ENCODE measurements at regions not wholly inside any gene's neighbourhood (a gene's known extent, or its start where the extent isn't known, plus 50 kb on each side); places are given as distances from the start of the nearest gene placed in this dataset.

DNA sequence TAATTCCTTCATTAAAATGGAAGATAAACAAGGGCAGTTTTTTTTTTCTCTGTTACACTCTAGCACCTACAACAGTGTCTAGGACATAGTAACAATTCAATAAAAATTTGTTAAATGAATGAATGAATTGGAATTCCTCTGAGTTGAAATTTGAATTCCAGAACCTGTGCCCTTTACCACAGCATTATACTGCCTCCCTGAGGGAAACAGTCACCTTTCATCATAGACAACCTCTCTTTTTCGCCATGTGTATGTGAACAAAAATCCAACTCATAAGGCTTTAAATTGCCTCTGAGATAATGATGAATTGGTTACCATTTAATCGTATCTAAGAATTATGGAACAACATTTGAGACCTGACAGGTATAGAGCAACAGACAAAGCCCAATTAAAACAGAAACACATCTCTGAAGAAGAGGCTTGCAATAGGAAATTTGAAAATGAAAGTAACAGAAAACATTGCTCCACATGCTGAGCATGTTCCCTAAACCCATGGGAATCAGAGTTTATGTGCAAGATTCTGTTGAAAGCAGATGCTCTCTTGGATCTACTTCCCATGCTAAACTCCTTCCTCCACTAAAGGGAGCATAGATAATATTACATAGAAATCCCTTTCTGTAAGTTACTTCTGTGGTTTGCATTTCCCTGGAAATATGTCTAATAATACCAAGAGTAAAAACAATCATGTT lies 657.8 kb downstream of the GALC start:
- Histone ChIP-seq H3K27me3 (no peaks in the 10 kb centered on the region), H3K27ac (no peak overlapping the region), H3K4me3 (replicated peaks in 1 of 3) (no peak overlapping the region), H3K4me1 (no peaks in the 10 kb centered on the region), H3K36me3 (no peaks in the 10 kb centered on the region), H3K9me3 (no peaks in the 10 kb centered on the region)
- DNase-seq: no peak
- WGBS, 2 donors: 86 to 92% methylated on average over 2 of the region's 2 CpGs
- intact Hi-C loops (cut with DNase I): no loop called here
- TF ChIP-seq POLR2A (IDR thresholded peaks at IDR 0.05): no peak
- TF ChIP-seq, protein P1, sequence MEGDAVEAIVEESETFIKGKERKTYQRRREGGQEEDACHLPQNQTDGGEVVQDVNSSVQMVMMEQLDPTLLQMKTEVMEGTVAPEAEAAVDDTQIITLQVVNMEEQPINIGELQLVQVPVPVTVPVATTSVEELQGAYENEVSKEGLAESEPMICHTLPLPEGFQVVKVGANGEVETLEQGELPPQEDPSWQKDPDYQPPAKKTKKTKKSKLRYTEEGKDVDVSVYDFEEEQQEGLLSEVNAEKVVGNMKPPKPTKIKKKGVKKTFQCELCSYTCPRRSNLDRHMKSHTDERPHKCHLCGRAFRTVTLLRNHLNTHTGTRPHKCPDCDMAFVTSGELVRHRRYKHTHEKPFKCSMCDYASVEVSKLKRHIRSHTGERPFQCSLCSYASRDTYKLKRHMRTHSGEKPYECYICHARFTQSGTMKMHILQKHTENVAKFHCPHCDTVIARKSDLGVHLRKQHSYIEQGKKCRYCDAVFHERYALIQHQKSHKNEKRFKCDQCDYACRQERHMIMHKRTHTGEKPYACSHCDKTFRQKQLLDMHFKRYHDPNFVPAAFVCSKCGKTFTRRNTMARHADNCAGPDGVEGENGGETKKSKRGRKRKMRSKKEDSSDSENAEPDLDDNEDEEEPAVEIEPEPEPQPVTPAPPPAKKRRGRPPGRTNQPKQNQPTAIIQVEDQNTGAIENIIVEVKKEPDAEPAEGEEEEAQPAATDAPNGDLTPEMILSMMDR (IDR thresholded peaks at IDR 0.05): no peak

DNA sequence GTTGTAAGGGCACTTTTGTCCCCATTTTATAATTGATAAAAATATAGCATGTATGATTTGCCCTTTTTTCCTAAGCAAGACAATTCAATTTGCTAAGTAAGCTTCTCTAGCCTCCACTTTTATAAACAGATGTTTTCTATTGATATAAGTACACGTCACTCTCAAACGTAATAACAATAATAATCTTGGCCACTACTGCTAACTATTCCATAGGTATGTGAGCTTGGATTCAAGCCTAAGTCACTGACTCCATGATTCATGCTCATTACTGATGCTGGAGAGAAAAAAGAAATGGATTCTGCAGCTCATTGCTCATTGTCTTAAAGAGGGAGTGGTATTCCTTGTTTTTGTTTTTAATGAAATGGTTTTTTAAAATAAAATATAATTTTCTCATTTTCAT lies 661.0 kb downstream of the GALC start:
- H3K9me3 ChIP-seq: no peaks in the 10 kb centered on the region
- H3K27me3 ChIP-seq: no peaks in the 10 kb centered on the region
- DNase-seq: no peak
- H3K27ac ChIP-seq: no peak overlapping the region
- H3K36me3 ChIP-seq: no peaks in the 10 kb centered on the region
- 49 to 70% methylated on average over 2 of the region's 2 CpGs for WGBS, 2 donors
- intact Hi-C loops (cut with DNase I): no loop called here
- TF ChIP-seq POLR2A (IDR thresholded peaks at IDR 0.05): no peak
- TF ChIP-seq, protein P1 (IDR thresholded peaks at IDR 0.05): no peak
- H3K4me1 ChIP-seq: no peaks in the 10 kb centered on the region
- no peak overlapping the region for H3K4me3 ChIP-seq (replicated peaks in 1 of 3)

DNA sequence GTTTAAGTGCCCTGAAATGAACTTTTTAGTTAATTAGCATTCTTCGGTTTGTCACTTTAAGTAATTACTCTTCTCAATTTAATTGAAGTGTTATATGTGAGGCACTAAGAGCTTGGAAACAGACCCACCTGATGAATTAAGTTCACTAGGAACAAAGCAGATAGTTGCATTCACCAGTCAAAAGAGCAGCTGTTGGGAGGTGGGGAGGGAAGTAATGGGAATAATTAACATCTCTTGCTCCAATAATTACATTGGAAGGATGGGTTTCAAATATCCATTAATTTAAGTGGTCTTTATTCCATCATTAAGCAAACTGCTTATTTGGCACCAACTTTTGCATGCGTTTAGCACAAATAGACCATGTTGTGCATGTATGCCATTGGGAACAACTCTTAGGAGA lies 667.2 kb downstream of the GALC start:
- no peaks in the 10 kb centered on the region for H3K36me3 ChIP-seq
- DNase-seq: no peak
- intact Hi-C loops (cut with DNase I): no loop called here
- H3K27ac ChIP-seq: no peak overlapping the region
- H3K9me3 ChIP-seq: no peaks in the 10 kb centered on the region
- TF ChIP-seq POLR2A (IDR thresholded peaks at IDR 0.05): no peak
- TF ChIP-seq, protein P1 (IDR thresholded peaks at IDR 0.05): no peak
- H3K27me3 ChIP-seq: no peaks in the 10 kb centered on the region
- WGBS, 2 donors: 71 to 80% methylated on average over 2 of the region's 2 CpGs
- no peaks in the 10 kb centered on the region for H3K4me1 ChIP-seq
- H3K4me3 ChIP-seq (replicated peaks in 1 of 3): no peak overlapping the region

DNA sequence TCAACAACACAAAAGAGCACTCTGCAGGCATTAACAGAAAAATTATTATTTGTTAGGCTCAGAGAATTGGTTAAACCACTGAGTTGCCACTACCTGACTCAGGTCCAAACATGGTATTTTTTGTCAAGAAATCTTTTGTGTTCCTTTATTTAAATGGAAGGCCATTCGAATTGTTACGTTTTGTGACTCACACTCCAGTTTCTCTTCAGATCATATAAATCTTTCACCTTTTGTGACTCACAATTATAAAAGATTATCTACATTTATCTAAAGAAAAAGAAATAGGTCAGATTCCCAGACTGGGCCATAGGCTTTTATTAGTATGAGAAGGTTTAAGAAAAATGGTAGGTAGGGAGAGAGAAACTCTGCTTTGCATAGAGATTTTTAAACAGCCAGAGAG lies 669.8 kb downstream of the GALC start:
- Histone ChIP-seq H3K36me3 (no peaks in the 10 kb centered on the region), H3K27ac (no peak overlapping the region), H3K27me3 (no peaks in the 10 kb centered on the region), H3K9me3 (no peaks in the 10 kb centered on the region), H3K4me3 (replicated peaks in 1 of 3) (no peak overlapping the region), H3K4me1 (no peaks in the 10 kb centered on the region)
- intact Hi-C loops (cut with DNase I): no loop called here
- WGBS, 2 donors: 94% methylated on average over 2 of the region's 2 CpGs
- TF ChIP-seq, protein P1 (IDR thresholded peaks at IDR 0.05): no peak
- no peak for TF ChIP-seq POLR2A (IDR thresholded peaks at IDR 0.05)
- DNase-seq: no peak

DNA sequence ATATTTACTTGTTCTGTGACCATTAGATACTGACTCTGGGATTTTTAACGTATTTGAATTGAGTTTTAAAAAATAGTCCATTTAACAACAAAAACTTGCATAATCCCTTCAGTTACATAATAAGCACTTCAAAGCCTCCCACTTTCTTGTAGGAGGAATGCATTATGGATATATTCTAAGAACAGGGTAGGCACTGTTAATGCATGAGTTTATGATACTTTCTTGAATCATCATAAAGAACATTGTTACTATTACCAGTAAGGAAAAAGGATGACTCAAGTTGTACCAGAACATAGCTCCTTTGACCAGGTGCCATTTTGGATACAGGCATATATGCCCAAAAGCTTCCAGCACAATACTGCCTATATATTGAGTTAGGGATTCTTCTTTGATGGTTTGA lies 671.4 kb downstream of the GALC start:
- H3K27ac ChIP-seq: no peak overlapping the region
- no peaks in the 10 kb centered on the region for H3K27me3 ChIP-seq
- H3K36me3 ChIP-seq: no peaks in the 10 kb centered on the region
- no peak for DNase-seq
- no peaks in the 10 kb centered on the region for H3K9me3 ChIP-seq
- H3K4me1 ChIP-seq: no peaks in the 10 kb centered on the region
- 87 to 91% methylated on average over 1 of the region's 1 CpG for whole genome bisulfite sequencing, 2 donors
- H3K4me3 ChIP-seq (replicated peaks in 1 of 3): no peak overlapping the region
- TF ChIP-seq POLR2A (IDR thresholded peaks at IDR 0.05): no peak
- TF ChIP-seq, protein P1 (IDR thresholded peaks at IDR 0.05): no peak
- intact Hi-C loops (cut with DNase I): no loop called here

Data from thyroid gland (tissue), 4 donors.